Sciatic nerve (tissue), 2 donors: ENCODE measurements at regions not wholly inside any gene's neighbourhood (a gene's known extent, or its start where the extent isn't known, plus 50 kb on each side); places are given as distances from the start of the nearest gene placed in this dataset.

Experiments used
- ATAC-seq: fragments of 200-7000 bp; cut with Tn5 transposase; one replicate; pipeline ENCODE4 v1.9.1; 2020; ENCODE audit warnings: mild to moderate bottlenecking, moderate library complexity
- DNase-seq: peaks from one replicate; pipeline ENCODE4 v3.0.0-alpha.2; 2020; ENCODE audit warnings: low spot score
- intact Hi-C: fragments of 100-400 bp; cut with DNase I; formaldehyde crosslinking; loops from one replicate; pipeline ENCODE4 v1.14.2; 2022
- donor health status: DM: no; HTN: no; CAD: no.
- donor health status: DM: no; HTN: no; CAD: no.

DNA sequence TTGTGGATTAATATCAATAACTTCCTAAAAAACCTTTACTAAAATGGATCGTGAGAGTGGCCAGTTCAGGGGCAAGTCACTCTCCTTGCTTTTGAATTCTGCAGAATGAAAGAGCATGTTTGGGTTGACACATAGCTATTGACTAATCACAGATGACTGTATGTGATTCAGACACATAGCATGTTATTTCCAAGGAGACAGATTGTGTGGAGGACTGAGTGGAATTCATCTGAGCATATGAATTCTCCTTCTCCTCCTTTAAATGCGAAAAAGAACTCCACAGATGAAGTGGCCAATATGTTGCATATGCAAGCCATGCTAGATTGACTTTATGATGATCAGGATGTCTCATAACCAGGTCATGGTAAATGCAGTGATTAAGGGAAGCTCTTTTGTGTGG lies 249.4 kb upstream of the FAM98A start:
- ATAC-seq (no peak), DNase-seq (no peak)
- intact Hi-C loops: no loop called here

DNA sequence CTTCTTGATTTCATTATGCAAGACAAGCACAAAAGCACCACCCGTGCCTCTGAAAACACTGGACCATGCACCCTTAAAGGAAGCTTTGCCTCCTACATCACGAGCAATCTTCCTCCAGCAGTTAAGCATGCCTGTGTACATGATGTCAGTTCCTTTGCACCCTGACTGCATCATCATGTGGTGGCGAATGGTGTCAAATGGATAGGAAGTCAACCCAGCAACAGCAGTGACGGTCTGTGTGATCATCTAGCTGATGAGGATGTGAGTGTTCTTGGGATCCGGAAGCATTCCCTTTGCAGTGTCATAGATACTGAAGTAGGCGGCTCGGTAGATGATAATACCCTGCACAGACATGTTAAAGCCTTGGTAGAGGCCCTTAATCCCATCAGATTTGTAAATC lies 240.7 kb upstream of the FAM98A start:
- intact Hi-C loops: no loop called here
- ATAC-seq (no peak), DNase-seq (no peak)

DNA sequence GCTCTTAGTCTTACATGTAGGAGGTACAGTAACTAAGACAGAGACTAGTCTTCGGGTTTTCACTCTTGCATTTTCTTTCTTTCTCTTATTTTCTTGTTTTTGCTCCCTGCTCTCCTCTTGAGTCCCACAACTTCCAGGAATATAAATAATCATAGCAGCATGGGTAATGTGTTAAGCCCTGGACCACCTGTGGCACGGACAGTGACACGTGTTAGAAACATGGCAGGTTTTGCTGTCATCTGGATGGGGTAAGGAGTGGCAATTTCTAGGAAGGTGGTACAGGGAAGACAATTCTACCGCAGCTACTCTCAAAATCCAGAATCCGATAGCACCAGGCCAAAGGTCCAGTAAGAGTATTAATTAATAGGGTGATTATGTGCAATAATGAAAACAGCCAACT lies 237.5 kb upstream of the FAM98A start:
- no peak for ATAC-seq
- intact Hi-C loops: no loop called here
- DNase-seq: no peak

DNA sequence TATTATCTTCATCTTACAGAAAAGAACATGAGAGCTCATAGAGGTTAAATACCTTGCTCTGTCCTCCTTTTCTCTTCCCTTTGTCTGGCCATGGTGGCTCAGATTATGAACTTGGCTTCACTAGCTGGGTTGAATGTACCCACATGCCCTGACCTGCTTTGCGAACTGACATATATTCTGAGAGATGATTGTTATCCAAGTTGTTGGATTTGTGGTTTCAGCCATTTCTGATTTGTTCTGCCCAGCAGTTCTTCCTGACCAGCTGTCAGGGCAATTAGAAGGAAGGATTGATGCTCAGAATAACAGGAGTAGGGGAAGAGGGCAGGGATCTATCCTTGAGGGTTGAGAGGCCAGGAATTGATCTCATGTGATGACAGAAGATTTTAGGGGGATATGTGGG lies 236.8 kb upstream of the FAM98A start:
- intact Hi-C loops: no loop called here
- no peak for ATAC-seq
- DNase-seq: no peak

GRCh38 chr2:33822964-33823363 lies 223.9 kb upstream of the FAM98A start:
- ATAC-seq: no peak
- intact Hi-C loops: no loop called here
- no peak for DNase-seq

GRCh38 chr2:33812707-33813106 lies 213.6 kb upstream of the FAM98A start:
- ATAC-seq: no peak
- intact Hi-C loops: no loop called here

GRCh38 chr2:33810046-33810835 lies 211.1 kb upstream of the FAM98A start:
- DNase-seq (no peak), ATAC-seq (no peak)
- intact Hi-C loops: no loop called here

More at GRCh38 chr2:33812707-33813106, 213.6 kb upstream of the FAM98A start:
- DNase-seq: no peak

GRCh38 chr2:33806041-33806440 lies 206.9 kb upstream of the FAM98A start:
- intact Hi-C loops: no loop called here
- no peak for ATAC-seq
- no peak for DNase-seq

- no peak for ATAC-seq
- intact Hi-C loops: no loop called here
Observed at GRCh38 chr2:33804155-33804554, 205.1 kb upstream of the FAM98A start.

DNA sequence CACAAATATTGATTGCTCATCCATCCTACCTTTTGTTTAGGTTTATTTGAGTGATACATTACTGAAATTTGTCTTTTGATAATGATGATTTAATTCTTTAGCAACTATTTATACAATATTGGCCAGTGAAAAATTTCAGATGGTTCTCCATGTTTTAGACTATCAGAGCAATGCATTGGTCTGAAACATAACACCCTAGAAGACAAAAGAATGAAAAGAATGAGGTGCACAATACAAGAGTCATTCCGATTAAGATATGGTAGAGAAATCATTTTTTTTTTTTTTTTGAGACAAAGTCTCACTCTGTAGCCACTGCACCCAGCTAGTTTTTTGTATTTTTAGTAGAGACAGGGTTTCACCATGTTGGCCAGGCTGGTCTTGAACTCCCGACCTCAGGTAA lies 197.4 kb upstream of the FAM98A start:
- no peak for DNase-seq
- no peak for ATAC-seq
- intact Hi-C loops: no loop called here

More at GRCh38 chr2:33804155-33804554, 205.1 kb upstream of the FAM98A start:
- no peak for DNase-seq

GRCh38 chr2:33791625-33792024 lies 192.5 kb upstream of the FAM98A start:
- intact Hi-C loops: no loop called here
- ATAC-seq (peak; percentile 22), DNase-seq (no peak)

DNA sequence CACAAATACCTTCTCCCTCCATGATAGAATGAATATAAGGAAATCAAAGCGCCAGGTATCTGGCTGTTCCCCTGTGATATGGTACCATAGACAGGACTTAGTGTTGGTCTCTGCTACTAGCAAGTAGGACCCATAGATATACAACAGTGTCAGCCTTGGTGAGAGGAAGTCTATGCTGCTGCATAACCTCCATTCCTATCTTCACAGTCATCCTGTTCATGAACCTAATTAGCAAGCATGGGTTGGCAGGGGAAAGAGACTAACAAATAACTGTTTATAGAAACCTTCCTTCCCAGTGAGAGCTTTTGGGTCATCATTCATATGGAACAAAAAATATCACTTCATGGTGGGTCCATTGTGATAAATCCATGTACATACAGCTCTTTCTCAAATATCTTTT lies 188.9 kb upstream of the FAM98A start:
- DNase-seq (no peak), ATAC-seq (no peak)
- intact Hi-C loops: no loop called here

DNA sequence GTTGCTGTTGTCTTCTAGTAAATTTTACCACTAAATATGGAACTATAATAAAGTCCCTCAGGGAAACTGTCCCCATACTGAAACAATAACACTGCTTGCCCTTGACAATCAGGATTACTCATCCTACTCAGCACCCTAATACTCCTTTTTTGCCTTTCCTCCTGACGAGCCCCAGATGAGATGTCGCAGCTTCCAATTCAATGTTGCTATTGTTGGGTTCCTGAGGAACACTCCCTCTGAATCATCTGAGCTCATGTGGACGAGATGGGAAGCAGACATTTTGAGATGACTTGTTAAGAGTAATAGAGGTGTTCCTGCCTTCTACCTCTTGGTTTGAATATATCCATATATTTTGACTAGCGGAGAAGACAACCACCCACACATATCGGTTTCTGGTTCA lies 187.8 kb upstream of the FAM98A start:
- intact Hi-C loops: no loop called here
- DNase-seq: no peak
- no peak for ATAC-seq

DNA sequence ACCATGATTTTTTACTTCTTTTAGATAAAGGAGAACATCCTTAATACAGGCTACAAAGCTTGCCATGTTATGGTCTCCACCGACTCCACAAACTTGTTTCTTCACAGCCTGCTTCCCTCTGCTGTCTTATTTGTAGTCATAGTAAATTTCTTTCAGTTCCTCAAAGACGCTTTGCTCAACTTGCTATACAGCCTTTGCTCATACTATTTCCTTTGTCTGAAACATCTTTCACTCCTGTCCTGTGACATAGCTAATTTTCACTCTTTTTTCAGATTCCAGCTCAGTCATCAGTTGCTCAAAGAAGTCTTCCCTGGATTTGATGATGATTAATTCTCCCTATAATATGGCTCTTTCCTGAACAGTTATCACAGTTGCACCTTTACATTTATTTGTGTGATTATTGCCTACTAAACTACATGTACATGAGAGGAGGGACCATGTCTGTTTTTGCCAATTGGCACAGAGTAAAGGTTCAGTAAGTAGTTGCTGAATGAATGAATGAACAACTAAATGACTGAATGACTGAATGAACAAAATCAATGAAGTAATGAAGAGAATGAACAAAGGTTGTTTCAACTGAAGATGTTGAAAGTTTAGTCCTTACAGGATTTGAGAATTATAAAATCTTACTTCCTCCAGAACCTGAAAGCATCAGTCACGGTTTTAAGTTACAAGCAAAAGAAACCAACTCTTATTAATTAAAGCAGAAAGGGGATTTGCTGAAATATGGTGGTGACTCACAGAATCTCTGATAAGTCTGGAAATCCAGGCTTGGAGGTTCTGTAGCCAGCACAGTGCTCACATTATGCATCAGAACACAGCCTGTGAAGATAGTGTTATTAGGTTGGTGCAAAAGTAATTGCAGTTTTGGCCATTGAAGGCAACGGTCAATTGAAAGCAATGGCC lies 186.4 kb upstream of the FAM98A start:
- ATAC-seq: no peak
- intact Hi-C loops: no loop called here
- DNase-seq: no peak

DNA sequence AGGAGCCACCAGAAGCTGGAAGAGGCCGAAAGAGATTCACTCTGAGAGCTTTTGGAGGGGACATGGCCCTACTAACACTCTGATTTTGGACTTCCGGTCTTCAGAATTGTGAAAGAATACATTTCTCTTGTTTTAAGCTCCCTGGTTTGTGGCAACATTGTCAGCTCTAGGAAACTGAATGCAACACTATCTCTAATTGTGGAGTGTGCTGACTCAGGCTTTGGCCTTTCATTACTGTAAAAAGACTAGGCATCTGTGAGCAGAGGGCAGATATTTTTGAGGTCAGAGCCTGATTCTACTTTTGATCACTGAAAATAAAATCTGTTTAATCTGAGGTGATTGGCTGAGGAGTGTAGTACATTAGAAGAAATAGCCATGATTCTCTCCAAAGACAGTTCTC lies 185.4 kb upstream of the FAM98A start:
- no peak for DNase-seq
- ATAC-seq: no peak
- intact Hi-C loops: no loop called here

GRCh38 chr2:33782395-33783230 lies 183.5 kb upstream of the FAM98A start:
- intact Hi-C loops: no loop called here
- no peak for ATAC-seq
- no peak for DNase-seq

DNA sequence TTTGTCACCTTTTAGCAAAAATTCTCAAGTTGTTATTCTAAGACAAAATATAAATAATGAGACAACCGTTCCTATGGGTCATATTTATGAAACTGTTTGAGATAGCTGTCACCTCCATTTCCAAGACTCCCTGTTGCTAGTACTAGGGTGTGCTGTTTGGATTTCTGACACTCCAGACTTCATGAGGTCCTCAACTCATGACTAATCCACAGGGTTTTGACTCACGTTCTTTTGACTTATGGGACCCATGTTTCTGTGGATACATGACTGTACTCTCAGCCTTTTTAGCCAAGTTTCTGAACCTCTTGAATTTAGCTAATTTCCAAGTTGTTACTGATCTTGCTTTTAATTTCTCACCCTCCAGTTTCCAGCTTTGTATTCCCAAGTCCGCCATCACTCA lies 178.7 kb upstream of the FAM98A start:
- intact Hi-C loops: no loop called here
- ATAC-seq (no peak), DNase-seq (no peak)

- DNase-seq (no peak), ATAC-seq (no peak)
- intact Hi-C loops: no loop called here
Observed at GRCh38 chr2:33775306-33775705, 176.2 kb upstream of the FAM98A start.

GRCh38 chr2:33770023-33770422 lies 170.9 kb upstream of the FAM98A start:
- ATAC-seq (no peak), DNase-seq (no peak)
- intact Hi-C loops: no loop called here

DNA sequence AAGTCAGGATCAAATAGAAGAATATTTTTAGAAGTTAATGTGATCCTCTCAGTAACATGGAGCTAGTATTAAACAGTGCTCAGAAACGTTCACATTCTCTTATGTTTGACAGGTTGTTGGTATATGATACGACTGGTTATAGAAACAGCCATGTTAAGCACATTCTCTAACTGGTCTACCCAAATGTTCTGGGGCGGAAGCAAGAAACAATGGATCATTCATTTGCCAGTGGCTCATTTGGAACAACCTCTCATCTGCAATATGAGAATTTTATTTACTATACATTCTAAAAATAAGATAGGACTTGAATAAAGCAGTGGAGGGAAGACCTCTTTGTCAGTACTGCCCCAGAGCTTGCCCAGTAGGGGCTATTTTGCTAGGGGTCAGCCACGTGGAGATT lies 167.1 kb upstream of the FAM98A start:
- intact Hi-C loops: no loop called here
- no peak for ATAC-seq
- DNase-seq: no peak
